K562 (cell line): ENCODE measurements at regions not wholly inside any gene's neighbourhood (a gene's known extent, or its start where the extent isn't known, plus 50 kb on each side); places are given as distances from the start of the nearest gene placed in this dataset.

Experiments used
- FIP1L1 ChIP-seq: fragments of 200-400 bp; formaldehyde crosslinking; IDR thresholded peaks from 2 replicates; pipeline ENCODE4 v1.6.1; 2018; ENCODE audit warnings: mild to moderate bottlenecking, low read depth, low read length; ENCODE audit not compliant: poor library complexity, severe bottlenecking
- MTA3 ChIP-seq: fragments of 450-650 bp; formaldehyde crosslinking; IDR thresholded peaks from 2 replicates; pipeline ENCODE4 v1.6.1; 2017; ENCODE audit warnings: mild to moderate bottlenecking, borderline replicate concordance
- RAD21 ChIP-seq, 2 experiments: fragments of 250-450 bp in 1 of 2; fragments of 450-650 bp in 1 of 2; sonication (Bioruptor Pico) in 1 of 2; formaldehyde crosslinking in 1 of 2; IDR thresholded peaks in 1 of 2; conservative IDR thresholded peaks in 1 of 2; 2 replicates each; pipeline versions ENCODE4 v1.4.0 to v1.8.0; 2020 to 2022; ENCODE audit warnings: mild to moderate bottlenecking in 2 of 2, moderate library complexity in 1 of 2
- SRF ChIP-seq, 2 experiments: fragments of 250-450, 450-650 bp in 1 of 2; sonication (Bioruptor Pico) in 1 of 2; sonication (generic) in 1 of 2; formaldehyde crosslinking; IDR thresholded peaks; 2 replicates each; pipeline versions ENCODE4 v1.5.0 to v1.5.1; 2020 to 2022; ENCODE audit warnings: mild to moderate bottlenecking in 1 of 2, missing genetic modification reagents in 1 of 2
- ZNF121 ChIP-seq: sonication (generic); formaldehyde crosslinking; conservative IDR thresholded peaks from 2 replicates; pipeline ENCODE4 v1.8.0; 2022; ENCODE audit warnings: missing genetic modification reagents
- TF ChIP-seq, protein P1 (sequence below), 3 experiments: IDR thresholded peaks in 2 of 3; conservative IDR thresholded peaks in 1 of 3; 2 replicates each; pipeline ENCODE4 v1.5.1; 2011 to 2012; ENCODE audit warnings: low read length in 3 of 3, mild to moderate bottlenecking in 3 of 3, control low read depth in 2 of 3, improper control_type of control experiment in 1 of 3, inconsistent platforms in 1 of 3, low read depth in 1 of 3, mixed read lengths in 1 of 3, moderate library complexity in 1 of 3; ENCODE audit not compliant: insufficient read depth in 2 of 3

DNA sequence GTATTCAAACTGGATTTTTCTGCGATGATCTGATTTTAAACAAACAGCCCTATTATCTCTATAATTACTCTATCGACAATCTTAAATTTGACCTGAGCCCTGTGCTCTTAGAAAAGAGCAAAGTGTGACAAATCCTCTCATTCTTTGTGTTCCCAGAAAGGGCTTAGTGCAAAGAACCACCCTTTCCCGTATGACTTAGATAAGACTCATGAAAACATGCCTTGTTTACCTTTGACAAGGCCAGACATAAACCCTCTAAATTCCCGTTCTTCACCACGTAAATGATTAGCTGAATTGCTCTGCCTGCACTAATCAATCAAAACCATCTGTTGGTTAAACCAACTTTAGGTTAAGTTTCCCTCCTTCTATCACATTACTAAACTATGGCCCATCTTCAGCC is 285.7 kb upstream of the SEL1L start:
- TF ChIP-seq, protein P1, sequence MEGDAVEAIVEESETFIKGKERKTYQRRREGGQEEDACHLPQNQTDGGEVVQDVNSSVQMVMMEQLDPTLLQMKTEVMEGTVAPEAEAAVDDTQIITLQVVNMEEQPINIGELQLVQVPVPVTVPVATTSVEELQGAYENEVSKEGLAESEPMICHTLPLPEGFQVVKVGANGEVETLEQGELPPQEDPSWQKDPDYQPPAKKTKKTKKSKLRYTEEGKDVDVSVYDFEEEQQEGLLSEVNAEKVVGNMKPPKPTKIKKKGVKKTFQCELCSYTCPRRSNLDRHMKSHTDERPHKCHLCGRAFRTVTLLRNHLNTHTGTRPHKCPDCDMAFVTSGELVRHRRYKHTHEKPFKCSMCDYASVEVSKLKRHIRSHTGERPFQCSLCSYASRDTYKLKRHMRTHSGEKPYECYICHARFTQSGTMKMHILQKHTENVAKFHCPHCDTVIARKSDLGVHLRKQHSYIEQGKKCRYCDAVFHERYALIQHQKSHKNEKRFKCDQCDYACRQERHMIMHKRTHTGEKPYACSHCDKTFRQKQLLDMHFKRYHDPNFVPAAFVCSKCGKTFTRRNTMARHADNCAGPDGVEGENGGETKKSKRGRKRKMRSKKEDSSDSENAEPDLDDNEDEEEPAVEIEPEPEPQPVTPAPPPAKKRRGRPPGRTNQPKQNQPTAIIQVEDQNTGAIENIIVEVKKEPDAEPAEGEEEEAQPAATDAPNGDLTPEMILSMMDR (IDR thresholded peaks at IDR 0.05 in 2 of 3, conservative IDR thresholded peaks at IDR 0.05 in 1 of 3; ENCODE audit: insufficient read depth in 2 of 3, low read depth in 1 of 3, low read length in 3 of 3): no peak
- no peak for TF ChIP-seq RAD21 (CRISPR knock-in tag; conservative IDR thresholded peaks at IDR 0.05 in 1 of 2, IDR thresholded peaks at IDR 0.05 in 1 of 2)
- TF ChIP-seq FIP1L1: no peak
- no peak for TF ChIP-seq SRF (CRISPR knock-in tag; IDR thresholded peaks at IDR 0.05)
- no peak for TF ChIP-seq ZNF121 (CRISPR knock-in tag)
- no peak for TF ChIP-seq MTA3
